NOMO-1 treated with dmso at 0.1 percent for 144 hours (cell line): ENCODE measurements at regions not wholly inside any gene's neighbourhood (a gene's known extent, or its start where the extent isn't known, plus 50 kb on each side); places are given as distances from the start of the nearest gene placed in this dataset.

Experiments
- DNase-seq: peaks from one replicate; lab custom pipeline; 2025; ENCODE audit not compliant: unreplicated experiment; lab: John Stamatoyannopoulos, UW

- DNase-seq, result no peak
Measured at GRCh38 chr18:61679836-61680235, 213.0 kb downstream of the RNF152 start.

DNA sequence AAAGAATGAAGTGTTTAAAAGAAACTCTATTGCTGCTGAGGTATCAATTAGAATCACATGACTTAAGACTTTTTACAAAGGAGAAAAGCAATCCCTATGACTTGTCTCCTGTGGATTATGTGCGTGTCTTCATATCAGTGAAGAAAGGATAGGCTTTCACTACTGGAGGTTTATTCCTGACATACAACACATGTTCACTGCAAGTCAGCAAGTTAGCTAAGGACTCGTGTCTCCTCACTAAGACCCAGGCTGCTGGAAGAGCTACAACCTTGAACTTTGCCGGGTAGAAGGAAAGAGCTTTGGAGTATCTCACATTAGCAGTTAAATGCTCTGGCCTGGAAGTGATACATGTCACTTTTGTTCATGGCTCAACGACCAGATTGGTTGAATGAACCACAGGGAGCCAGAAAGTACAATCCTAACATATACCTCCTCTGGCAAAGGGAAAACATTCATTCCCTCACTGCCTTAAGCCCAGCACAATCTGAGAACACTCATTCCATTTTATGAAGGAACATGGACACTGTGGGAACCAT, 215.3 kb downstream of the RNF152 start:
- no peak for DNase-seq

- no peak for DNase-seq
Measured at GRCh38 chr18:61676773-61677434, 215.9 kb downstream of the RNF152 start.

- no peak for DNase-seq
Measured at GRCh38 chr18:61669320-61669719, 223.5 kb downstream of the RNF152 start.

DNA sequence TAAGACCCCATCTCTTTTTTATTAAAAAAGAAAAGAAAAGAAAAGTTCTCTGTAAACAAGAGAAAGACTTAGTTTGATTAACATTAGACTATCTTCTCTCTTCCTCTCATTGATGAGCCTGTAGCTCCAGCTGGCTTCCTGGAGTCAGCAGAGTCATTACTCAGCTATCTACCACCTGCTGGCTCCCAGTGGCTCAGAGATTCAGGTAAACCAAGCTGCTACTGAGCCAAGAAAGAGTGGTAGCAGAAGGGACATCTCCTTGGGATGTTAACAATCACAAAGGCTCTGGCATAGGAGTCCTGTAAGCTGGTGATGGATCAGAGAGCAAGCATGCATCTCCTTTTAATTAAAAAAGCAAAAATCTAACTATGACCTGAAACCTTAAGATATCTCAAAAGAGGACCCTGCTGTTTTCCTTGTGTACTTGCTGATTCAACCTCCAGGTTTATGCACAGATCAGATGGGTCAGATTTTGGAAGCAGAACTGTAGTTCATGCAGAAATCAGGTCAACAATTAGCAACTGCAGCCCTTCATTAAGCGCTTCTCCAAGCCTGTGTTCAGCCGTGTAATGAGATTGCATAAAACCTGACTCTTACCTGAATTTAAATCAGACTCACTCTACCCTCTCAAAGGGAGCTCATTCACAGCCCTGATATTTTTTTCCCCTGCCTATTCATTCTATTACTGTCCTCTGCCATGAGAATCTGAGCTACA, 225.8 kb downstream of the RNF152 start:
- DNase-seq, result no peak

DNA sequence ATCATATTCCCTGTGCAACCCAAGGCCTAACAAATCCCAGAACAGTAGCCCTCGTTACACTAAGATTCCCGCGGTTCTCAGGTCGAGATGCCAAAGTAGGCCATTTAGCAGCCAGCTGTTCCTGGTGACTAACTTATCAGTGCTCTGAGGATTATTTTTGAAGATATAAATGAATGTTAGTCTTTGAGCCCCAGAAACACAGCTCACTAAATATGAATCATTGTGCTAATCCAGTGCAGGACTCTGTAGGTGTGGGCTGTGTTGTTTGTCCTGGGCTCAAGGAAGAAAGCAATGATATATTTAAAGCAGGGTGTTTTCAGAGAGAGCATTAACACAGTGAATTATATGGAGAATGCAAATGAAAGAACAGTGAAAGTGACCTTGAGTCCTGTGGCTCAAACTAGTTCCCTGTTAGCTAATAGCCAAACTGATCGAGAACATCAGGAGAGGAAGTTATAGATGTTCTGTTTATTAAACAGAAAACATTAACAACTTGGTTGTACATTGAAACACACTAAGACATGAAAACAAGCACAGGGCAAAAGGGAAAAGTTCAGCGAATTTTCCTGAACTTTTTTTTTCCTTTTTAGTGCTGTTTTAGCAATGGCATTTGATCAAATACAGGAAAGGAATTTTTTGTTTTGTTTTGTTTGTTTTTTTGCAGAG, 228.3 kb downstream of the RNF152 start:
- no peak for DNase-seq

- DNase-seq, result no peak
Measured at GRCh38 chr18:61662726-61663125, 230.1 kb downstream of the RNF152 start.

GRCh38 chr18:61658431-61658830, 234.4 kb downstream of the RNF152 start:
- no peak for DNase-seq

DNA sequence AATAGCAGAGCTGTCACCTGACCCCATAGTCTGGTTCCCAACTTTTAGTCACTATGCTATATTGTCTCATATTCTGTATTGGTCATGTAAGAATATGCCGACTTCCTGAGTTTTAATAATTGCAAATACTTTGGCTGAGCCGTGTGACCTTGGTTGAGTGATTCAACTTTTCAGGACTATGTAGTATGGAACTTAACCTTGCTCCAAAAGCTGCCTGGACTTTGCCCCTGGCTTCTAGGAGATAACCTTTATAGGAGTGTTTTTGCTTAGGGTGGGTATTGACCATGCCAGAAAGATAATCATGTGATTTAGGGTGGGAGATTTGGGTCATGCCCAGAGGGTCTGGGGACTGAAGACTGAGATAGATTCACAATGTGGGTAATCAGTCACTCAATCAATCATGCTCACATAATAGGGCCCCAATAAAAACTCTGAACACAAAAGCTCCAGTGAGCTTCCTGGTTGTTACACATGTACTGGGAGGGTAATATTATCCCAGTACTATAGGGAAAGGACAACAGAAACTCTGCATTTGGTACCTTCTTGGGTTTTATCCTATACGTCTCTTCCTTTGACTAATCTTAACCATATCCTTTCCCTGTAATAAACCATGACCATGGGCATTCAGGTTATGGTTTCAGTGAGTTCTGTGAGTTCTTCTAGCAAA, 235.6 kb downstream of the RNF152 start:
- DNase-seq, result no peak

GRCh38 chr18:61655630-61656029, 237.2 kb downstream of the RNF152 start:
- DNase-seq, result no peak

DNA sequence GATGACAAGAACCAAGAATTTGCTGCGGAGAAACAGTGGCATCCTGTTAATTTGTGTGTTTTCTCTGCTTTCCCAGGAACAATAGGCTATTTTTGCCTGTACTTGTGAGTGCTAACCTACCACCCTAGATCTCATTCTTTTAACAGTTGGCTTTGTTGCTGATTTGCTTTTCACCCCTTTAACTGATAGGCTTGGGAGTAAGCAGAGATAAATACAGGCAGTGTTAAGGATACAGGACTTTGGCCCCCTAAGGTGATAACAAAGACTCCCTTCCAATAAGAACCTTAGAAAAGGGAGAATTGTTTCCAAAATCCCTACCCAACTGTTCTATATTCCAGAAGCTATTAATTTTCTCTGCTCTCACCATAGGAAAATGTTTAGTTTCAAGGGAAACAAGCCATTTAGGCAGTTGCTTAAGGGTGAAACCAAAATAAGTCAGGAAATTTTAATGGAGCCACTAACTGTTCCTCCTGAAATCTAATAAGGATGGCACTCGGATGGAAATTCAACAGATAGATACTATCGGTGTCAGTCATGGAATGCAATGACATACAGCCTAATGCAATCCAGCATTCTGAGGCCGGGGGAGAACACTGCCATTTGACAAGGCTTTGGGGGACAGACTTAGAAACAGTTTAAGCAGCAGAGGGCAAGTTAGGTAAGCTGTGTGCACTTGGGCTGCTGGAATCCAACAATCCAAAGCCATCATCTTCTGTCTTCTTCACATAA, 238.8 kb downstream of the RNF152 start:
- DNase-seq, result no peak

GRCh38 chr18:61651880-61652268, 240.9 kb downstream of the RNF152 start:
- DNase-seq, result no peak

GRCh38 chr18:61651145-61651879, 241.5 kb downstream of the RNF152 start:
- DNase-seq, result no peak

GRCh38 chr18:61643884-61644647, 248.7 kb downstream of the RNF152 start:
- DNase-seq, result no peak

- DNase-seq, result no peak
Measured at GRCh38 chr18:61639886-61640285, 252.9 kb downstream of the RNF152 start.

GRCh38 chr18:61637905-61638595, 254.8 kb downstream of the RNF152 start:
- DNase-seq, result no peak

GRCh38 chr18:61637319-61637718, 255.5 kb downstream of the RNF152 start:
- DNase-seq, result no peak

GRCh38 chr18:61635901-61636528, 256.8 kb downstream of the RNF152 start:
- no peak for DNase-seq
